ENCODE measurements at regions not wholly inside any gene's neighbourhood (a gene's known extent, or its start where the extent isn't known, plus 50 kb on each side); places are given as distances from the start of the nearest gene placed in this dataset.

DNA sequence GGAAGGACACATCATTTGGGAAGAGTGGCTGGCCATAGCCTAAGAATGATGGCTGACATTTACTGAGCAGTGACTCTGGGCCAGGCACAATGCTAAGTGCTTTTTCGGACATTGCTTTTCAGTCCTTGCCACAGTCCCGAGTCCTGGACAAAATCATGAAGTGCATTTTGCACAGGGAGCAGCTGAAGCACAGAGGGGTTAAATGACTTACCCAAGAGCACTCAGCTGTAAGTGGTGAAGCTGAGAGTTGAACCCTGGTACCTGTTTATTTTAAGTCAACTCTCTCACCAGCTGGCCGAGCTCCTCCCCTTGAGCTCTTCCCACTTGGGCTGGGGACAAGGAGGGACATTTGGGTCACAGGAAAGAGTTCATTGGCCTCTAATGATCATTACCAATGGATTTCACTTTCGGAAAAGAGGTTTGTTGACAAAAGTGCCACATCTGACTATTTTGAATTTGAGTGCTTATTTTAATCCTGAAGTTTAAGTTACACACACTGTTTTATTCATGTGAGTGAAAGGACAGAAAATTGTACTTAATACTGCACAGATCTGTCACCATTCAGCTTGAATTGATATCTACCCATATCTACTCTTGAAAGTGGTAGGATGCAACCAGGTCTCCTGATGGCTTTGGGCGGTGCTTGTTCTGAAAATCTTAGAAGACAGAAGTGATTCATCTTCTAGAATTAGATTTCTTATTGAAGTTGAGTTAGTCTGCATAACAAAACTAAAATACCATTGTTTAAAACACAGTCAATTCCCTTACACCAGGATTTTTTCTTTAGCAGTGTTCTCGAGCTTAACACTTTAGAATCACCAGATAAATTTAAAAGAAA lies 368.7 kb upstream of the PROK2 start:
- ATAC-seq (no peak), DNase-seq (no peak)
- intact Hi-C loops (cut with DNase I), result no loop called here

DNA sequence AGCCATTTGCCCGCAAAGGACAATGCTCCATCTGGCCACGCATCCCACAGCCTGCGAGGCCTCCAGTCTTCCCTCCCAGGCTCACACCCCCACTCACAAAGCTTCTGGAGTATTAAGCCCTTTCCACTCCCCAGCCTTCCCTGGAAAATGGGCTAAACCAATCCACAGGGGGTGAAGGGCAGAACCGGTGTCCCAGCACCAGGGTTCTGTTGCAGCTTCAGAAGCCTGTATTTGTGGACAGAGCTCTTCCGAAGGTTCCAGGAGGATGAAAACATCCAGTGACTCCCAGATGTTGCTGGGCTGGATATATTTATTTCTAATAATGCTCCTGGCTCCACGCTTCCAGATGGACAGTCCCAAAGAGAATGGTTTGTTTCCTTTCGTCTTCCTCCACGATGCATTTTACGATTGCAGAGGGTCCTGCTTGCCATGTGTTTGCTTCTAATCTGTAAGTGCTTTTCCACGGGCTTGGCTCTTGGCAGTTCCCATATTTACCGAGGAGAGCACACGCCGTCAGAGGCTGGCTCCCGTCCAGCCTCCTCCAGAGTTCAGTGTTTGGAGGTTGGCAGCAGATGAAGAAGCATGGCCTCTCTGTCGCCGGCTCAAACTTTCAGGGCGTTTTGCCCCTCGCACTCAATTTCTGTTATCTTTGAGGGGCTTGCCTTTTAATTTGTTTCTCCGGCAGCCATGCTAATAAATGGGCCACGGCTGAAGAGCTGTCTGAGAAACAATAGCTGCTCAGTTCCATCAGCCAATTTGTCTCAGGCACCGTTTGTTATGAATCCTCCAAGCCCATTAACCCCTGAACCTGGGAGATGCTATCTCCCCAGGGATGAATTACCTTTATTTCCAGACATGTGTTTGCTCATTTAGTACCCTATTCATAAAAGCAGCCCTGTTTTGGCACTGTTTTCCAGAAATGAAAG lies 367.9 kb upstream of the PROK2 start:
- DNase-seq (peak; percentile 85), ATAC-seq (peak; percentile 74 to 87)
- intact Hi-C loops (cut with DNase I), result no loop called here

DNA sequence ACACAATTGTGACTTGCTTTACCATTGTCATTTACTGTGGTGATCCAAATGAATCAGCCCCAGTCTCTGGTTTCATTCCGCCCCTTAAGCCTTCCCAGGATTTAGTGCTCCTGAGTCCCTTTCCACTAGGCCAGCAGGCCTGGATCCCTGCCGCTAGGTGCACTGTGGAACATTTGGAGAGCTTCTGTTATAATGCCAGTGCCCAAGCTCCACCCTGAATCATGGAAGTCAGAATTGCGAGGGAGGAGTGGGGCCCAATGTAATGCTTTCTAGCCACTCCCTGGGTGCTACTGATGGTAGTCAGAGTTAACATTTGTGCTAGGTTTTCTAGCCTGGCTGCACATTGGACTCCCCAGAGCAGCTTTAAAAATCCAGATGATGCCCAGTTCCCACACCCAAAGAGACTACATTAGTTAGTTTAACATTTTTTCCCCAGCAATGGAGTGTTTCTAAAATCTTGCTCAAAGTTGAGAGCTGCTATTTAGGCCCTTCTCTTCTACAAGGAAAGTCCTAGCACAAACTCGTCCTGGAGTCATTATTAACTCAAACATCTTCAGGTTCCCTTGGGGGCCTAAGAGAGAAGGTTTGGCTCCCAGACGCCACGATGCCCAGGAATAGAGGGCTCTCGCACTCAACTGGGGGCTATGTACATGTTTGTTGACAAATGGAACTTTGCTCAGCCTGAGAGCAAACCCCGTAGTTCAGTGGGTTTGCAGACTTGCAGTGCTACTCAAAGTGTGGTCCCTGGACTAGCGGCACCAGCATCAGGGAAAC lies 366.7 kb upstream of the PROK2 start:
- intact Hi-C loops (cut with DNase I), result no loop called here
- ATAC-seq (no peak), DNase-seq (no peak)

DNA sequence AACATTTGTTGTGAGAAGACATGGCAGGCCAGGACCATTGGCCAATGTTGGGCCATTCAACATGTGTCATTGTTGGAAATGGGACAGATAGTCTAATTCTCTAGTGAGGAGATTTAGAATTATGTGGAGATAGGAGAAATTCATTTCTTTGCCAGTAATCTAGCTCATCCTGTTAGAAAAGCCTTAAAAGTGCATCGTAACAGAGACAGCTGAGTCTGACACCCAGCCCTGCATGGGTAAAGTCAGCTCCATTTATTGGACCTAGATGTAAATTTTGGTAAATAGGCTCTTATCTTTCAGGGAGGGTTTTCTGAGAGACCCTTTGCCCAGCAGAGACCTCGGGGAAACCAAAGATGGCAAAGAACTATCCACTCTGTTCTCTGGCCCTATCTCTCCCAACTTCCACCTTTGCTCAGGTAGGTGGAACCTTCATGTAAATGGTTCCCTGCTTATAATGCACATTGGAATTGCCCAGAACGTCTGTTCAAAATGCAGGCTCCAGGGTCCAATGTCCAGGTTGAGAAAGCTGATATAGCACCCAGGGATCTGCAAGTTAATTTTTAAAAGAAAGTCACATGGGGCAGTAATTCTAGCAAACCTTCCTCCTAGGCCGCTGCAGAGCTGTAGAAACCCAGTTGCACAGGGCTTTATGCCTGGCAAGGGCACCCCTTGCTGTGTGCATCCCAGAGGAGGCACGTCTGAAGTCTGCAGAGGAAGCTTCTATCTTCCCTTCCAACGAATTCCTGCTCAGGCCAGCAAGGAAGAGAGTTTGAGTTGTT lies 365.9 kb upstream of the PROK2 start:
- no peak for DNase-seq
- intact Hi-C loops (cut with DNase I), result no loop called here
- no peak for ATAC-seq

DNA sequence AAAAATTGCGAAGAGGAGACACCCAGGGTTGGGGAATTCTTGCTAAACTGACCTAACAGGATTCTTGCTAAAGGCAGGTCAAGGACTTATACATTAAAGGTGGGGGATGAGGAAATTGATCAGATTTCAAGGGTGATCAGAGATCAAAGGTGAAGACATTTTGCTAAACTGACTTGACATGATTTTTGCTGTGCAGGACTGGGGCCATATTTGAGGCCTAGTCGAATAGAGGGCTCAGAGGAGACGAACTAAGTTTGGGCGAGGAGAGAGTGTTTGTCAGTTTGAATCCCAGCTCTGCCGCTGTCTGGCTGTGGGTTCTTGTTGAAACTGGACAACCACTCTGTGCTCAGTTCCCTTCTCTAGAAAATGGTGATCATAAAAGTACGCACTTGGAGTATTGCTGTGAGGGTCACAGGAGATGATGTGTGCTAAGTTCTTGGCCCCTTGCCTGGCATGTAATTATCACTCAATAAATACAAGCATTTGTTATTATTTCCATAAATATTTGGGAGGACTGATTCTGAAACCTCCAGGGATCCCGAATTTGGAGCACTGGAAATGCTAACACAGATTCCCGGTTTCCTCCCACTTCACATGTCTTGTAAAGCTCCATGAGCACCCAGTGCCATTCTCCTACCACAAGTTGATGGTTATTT lies 364.8 kb upstream of the PROK2 start:
- intact Hi-C loops (cut with DNase I), result no loop called here
- ATAC-seq, result no peak
- DNase-seq, result no peak

DNA sequence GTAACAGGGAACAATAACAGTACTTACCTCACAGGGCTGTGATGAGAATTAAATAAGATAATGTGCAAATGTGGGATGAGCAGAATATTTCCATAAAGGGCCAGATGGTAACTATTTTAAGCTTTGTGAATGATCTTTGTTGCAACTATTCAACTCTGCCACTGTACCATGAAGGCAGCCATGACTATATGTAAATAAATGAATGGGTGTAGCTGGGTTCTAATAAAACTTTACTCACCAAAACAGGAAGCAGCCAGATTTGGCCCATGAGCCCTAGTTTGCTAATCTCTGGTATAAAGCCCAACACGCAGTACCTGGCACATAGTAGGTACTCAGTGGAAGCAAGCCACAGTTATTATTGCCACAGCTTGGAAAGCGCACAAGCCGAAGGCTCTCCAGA lies 362.7 kb upstream of the PROK2 start:
- intact Hi-C loops (cut with DNase I), result no loop called here
- DNase-seq, result no peak

DNA sequence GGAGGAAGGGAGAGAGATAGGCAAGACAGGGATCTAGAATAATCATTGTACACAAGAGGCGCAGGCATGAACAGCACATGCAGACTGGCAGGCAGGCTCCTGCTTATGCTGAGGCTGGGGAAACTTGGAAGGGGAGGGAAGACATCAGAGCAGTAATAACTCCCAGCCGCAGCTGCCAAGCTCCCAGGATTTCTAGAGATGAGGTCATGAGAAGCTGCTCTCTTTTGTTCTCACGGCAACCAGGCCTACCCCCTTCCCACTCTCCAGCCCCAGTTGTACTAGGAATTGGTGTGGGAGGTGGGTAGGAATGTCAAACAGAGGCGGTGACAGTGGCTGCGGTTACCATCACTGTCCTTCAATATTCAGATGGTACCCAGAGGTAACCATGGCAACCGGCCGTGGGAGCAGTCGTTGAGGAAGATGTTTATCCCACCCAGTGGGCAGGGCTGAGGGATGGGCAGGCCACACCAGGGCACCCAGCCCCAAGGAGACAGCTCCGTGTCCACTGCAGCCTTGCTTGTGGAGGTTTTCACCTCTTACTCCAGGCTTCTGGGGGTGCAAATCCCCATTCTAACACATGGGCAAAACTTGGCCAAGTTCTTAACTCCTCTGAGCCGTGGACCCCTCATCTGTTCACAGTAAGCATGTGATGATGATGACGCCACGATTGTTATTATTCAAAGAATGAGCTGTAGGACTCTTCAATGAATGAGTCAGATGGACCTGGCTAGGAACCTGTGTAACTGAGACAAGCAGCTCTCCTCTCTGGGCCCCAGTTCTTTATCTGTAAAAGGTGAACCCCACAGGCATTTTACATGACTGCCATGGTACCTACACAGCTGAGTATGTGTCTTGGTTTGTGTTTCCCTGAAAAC lies 360.8 kb upstream of the PROK2 start:
- ATAC-seq (peak; percentile 18 to 70), DNase-seq (peak; percentile 29)
- intact Hi-C loops (cut with DNase I), result no loop called here

More for the DNA sequence above, 362.7 kb upstream of the PROK2 start:
- no peak for ATAC-seq

DNA sequence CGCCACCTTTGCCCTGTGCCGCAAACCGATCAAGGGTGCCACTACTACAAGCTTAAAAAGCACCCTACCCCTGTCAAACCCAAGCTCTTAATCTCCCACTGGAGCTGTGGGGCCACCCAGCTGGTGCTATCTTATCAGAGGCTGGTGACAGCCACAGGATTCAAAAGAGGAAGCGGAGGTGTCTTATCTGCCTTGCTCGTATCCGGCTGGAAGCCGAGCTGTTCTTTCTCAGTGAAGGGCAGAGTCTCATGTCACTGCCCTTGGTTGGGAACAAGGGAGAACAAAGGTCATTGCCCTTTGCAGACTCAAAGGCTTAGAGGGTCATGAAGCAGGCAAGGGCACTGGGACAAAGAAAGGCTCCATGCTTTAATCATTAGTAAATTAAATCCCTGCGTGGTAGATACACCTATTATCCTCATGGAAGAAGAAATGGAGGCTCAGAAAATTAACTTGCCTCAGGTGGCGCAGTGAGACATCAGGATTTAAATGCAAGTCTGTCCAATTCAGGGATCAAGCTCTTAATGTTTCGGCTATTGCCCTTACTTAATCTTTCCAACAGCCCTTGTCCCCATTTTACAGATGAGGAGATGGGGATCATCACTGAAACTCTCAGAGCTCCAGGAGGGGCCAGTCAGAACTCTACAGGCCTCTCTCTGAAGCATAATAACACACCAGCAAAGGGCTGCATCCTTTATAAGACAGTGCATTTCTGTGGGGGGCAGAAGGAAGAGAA lies 360.0 kb upstream of the PROK2 start:
- intact Hi-C loops (cut with DNase I), result no loop called here
- ATAC-seq (peak; percentile 88 to 94), DNase-seq (peak; percentile 67)

DNA sequence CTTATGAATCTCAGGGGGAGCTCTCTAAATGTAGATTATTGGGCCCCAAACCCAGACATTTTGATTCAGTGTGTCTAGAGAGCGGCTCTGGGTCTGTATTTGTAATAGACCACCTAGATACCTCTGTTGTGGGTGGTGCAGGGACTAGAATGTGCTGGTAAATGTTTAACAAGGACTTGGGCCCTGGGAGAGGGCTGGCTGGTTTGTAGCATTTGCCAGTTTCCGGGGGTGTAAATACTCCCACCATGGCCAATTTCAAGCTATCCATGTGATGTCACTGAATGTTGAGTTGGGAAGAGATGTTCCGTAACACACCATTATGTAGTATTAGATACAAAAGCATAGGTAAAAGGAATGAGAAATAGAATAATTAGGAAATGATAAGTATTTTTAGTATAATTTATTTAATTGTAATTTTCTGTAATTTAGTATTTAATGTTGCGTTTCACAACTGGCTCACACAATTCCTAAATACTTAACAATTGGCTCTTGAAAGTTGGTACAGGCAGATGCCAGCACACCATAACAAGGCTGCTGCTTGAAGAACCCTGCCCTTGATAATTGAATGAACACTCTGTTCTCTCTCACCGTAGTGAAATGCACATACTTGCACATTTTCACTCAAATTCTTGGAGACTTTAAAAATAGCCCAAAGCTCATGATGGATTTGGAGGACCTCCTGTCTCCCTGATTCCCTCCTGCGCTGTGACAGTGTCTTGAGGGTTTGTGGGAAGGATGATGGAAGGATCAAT lies 359.2 kb upstream of the PROK2 start:
- ATAC-seq, result peak; percentile 5 to 45
- intact Hi-C loops (cut with DNase I), result no loop called here
- no peak for DNase-seq

DNA sequence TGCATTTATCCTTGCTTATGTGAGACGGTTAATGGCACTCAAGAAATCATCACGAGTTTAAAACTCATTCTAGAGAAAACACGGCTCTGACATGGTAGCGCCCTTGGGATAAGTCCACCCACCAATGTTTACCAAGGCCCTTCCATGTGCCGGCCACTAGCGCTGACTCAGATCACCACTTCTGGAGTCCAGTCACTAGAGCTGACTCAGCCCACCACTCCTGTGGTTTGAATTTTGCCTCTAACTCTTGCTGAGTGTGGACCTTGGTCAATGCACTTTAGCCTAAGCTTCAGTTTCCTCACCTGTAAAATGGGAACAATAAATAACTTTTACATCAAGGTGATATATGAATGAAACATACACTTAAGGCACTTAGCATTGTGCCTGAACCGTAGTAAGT lies 358.4 kb upstream of the PROK2 start:
- DNase-seq, result no peak
- intact Hi-C loops (cut with DNase I), result no loop called here
- no peak for ATAC-seq

DNA sequence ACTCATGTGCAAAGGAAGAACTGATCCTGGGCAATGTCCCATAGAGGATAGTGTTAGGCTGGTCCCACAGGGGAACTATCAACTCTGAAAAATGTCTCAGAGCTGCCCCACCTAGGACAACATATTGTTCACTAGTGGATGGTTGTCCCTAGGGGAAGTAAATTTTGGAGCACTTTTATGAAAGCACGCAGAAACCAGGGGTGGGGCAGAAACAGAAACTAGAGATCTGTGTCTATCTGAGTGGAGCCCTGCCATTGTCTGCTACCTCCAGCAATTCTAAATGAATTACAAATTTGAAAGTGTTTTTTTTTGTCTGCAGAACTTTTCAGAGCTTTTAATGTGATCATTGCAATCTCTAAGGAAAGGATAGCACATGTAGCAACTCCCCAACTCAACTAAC lies 357.1 kb upstream of the PROK2 start:
- intact Hi-C loops (cut with DNase I), result no loop called here
- ATAC-seq, result no peak

DNA sequence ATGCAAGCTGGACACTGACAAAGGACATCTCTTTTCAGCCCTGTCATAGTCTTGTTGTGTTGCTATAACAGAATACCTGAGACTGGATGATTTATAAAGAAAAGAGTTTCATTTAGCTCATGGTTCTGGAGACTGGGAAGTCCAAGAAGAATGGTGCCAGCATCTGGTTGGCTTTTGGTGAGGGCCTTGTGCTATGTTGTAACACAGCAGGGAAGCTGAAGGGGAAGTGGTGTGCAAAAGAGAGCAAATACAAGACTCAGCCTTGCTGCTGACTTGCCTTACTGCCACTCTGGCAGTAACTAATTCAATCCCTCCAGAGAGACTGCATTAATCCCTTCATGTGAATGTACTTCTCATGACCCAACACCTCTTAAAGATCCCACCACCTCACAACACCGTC lies 356.3 kb upstream of the PROK2 start:
- intact Hi-C loops (cut with DNase I), result no loop called here
- no peak for DNase-seq
- ATAC-seq, result no peak

More for the DNA sequence above, 357.1 kb upstream of the PROK2 start:
- no peak for DNase-seq

DNA sequence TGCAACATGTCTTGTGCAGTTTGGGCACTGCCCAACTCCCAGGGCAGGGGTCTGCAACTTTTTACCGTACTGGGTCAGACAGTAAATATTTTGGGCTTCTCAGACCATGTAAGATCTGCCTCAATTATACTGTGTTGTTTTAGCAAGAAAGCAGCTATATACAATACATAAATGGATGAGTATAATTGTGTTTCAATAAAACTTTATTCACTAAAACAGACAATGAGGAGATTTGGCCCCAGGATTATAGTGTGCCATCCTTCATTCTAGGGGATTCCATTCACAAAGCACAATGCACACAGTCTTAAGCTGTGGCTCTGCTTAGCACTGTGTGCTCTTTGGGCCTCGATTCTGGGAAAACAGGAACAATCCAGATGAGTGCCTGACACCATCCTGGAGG lies 354.4 kb upstream of the PROK2 start:
- intact Hi-C loops (cut with DNase I), result no loop called here

DNA sequence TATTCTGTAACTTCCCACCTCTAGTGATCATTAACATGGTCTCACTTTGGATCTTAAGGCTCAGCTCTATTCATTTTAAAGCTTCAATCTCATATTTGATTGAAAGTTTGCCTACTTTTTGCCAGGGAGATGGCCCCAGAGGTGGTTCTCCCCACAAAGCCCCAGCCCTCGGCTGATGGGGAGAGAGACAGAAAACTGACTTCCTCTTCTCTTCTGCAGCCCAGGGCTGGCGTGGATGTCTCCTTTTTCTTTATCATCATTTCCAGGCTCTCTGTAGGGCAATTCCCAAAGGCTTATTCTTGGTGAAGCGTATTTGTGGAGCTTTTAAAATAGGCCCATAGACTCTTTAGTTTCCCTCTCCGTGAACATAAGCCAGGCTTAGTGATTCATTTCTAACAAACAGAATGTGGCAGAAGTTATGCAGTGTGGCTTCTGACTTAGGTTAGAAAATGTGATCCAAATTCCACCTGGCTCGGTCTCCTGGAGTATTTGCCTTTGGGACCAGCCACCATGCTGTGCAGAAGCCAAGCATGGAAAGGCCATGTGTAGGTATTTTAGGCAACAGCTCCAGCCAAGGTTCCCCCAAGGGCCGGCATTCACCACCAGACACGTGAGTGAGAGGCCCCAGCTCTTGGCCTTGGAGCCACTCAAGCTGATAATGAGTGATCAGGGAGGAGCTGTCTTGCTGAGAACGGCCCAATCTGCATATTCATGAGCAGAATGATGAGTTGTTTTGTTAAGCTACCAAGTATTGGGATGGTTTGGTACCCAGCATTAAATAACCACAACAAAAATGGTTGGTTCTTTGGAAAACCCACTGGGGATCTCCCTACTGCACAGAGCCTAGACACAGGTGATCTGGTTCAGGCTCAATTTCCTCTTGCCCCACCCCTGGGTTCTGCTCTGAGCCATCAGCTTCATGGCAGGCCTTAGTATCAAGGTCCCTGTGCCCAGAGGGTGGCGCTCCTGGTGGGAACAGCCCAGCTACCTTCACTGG lies 353.2 kb upstream of the PROK2 start:
- DNase-seq (no peak), ATAC-seq (peak; percentile 34 to 53)
- intact Hi-C loops (cut with DNase I), result no loop called here

More for the DNA sequence above, 354.4 kb upstream of the PROK2 start:
- ATAC-seq (no peak), DNase-seq (no peak)

DNA sequence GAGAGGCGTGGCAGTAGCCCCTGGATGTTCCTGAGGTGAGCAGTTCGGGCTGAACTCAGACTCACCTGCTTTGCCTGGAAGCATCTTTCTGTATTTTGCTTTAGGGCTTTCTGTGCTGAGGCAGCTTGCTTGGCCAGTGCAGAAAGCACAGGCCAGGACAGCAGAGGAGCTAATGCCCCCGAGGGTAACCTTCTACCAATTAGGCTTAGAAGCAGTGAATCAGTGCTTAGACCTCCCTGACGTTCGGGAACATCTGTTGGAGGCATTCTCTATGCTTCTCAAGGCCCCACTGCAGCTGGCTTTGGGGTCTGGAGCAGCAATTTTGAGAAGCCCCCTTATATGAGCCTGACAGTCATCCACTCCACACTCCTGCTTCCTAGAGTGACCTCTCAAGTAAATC lies 350.7 kb upstream of the PROK2 start:
- ATAC-seq (no peak), DNase-seq (no peak)
- intact Hi-C loops (cut with DNase I), result no loop called here

All from left cardiac atrium (tissue), 4 donors.